GM12878 (cell line): ENCODE measurements at regions not wholly inside any gene's neighbourhood (a gene's known extent, or its start where the extent isn't known, plus 50 kb on each side); places are given as distances from the start of the nearest gene placed in this dataset.

Experiments
- ATAC-seq: fragments of 200-7000 bp; cut with Tn5 transposase; 3 replicates; pipeline ENCODE4 v1.9.1; 2020; ENCODE audit warnings: mild to moderate bottlenecking, moderate library complexity
- BruUV-seq: library from RNA; stranded (reverse); fragments of 400-500 nt; replicated peaks from 2 replicates; lab custom pipeline; 2021; lab: Mats Ljungman, UMichigan
- CTCF ChIA-PET: fragments of 300-600 bp; sonication (Branson Sonifier 250); formaldehyde crosslinking; extraction: SDS; loops from one replicate; lab custom pipeline; 2021; ENCODE audit warnings: inconsistent platforms; lab: Yijun Ruan, JAX
- POLR2A ChIA-PET: fragments of 350-600 bp; formaldehyde crosslinking; extraction: SDS; loops from one replicate; lab custom pipeline; 2021; ENCODE audit warnings: inconsistent platforms; lab: Charles Lee
- RAD21 ChIA-PET: fragments of 300-600 bp; sonication (Branson Sonifier 250); formaldehyde crosslinking; loops from one replicate; lab custom pipeline; 2023; ENCODE audit warnings: antibody characterized with exemption; ENCODE audit not compliant: unreplicated experiment; lab: Charles Lee
- SMC1A ChIA-PET: fragments of 300-600 bp; sonication (Branson Sonifier 250); formaldehyde crosslinking; loops from one replicate; lab custom pipeline; 2023; ENCODE audit not compliant: unreplicated experiment, uncharacterized antibody; lab: Charles Lee
- DNase-seq: peaks from one replicate; pipeline ENCODE4 v3.0.0-alpha.2; 2011; ENCODE audit warnings: low read depth, low spot score
- FAIRE-seq: peaks from 3 replicates; lab custom pipeline; 2011; peaks lifted over from hg19 to GRCh38; lab: Jason Lieb, UNC
- H2AFZ ChIP-seq: 2 replicates; pipeline ENCODE4 v1.6.0; 2011; ENCODE audit warnings: low read depth, low read length, control low read depth; ENCODE audit not compliant: control insufficient read depth
- H3K27ac ChIP-seq: 2 replicates; pipeline ENCODE4 v1.5.1; 2011; ENCODE audit warnings: control low read depth; ENCODE audit not compliant: control insufficient read depth, insufficient read depth
- H3K27me3 ChIP-seq, 2 experiments: replicated peaks in 1 of 2; 2 replicates each; pipeline versions ENCODE4 v1.6.0 to v1.6.1; 2011; ENCODE audit warnings: low read length in 1 of 2; ENCODE audit not compliant: control insufficient read depth in 2 of 2, insufficient read depth in 2 of 2
- H3K36me3 ChIP-seq, 2 experiments: 2 replicates each; pipeline ENCODE4 v1.5.1; 2011; ENCODE audit warnings: low read length in 1 of 2; ENCODE audit not compliant: control insufficient read depth in 2 of 2, insufficient read depth in 2 of 2
- H3K4me1 ChIP-seq: 2 replicates; pipeline ENCODE4 v1.6.1; 2011; ENCODE audit warnings: mild to moderate bottlenecking, low read length, moderate library complexity, mixed read lengths; ENCODE audit not compliant: control insufficient read depth, insufficient read depth
- H3K4me2 ChIP-seq: 2 replicates; pipeline ENCODE4 v1.6.0; 2011; ENCODE audit warnings: control low read depth; ENCODE audit not compliant: control insufficient read depth, insufficient read depth
- H3K4me3 ChIP-seq: fragments of 200-600 bp; sonication (generic); 2 replicates; pipeline ENCODE4 v1.5.1; 2016
- H3K79me2 ChIP-seq: 2 replicates; pipeline ENCODE4 v1.6.0; 2011; ENCODE audit warnings: low read length; ENCODE audit not compliant: control insufficient read depth, insufficient read depth
- H3K9ac ChIP-seq: 2 replicates; pipeline ENCODE4 v1.8.0; 2011; ENCODE audit warnings: low read length, control low read depth, mixed read lengths; ENCODE audit not compliant: control insufficient read depth, insufficient read depth
- H3K9me3 ChIP-seq: replicated peaks from 3 replicates; pipeline ENCODE4 v1.5.1; 2011; ENCODE audit warnings: mild to moderate bottlenecking, low read length; ENCODE audit not compliant: control insufficient read depth, insufficient read depth
- H4K20me1 ChIP-seq: 2 replicates; pipeline ENCODE4 v1.6.0; 2011; ENCODE audit not compliant: control insufficient read depth, insufficient read depth
- CBFB ChIP-seq: IDR thresholded peaks from 2 replicates; pipeline ENCODE4 v1.6.1; 2016; ENCODE audit warnings: antibody characterized with exemption, low read depth
- MTA2 ChIP-seq: fragments of 450-650 bp; IDR thresholded peaks from 2 replicates; pipeline ENCODE4 v1.6.1; 2016; ENCODE audit warnings: low read depth, mild to moderate bottlenecking, moderate library complexity
- POLR2AphosphoS5 ChIP-seq: IDR thresholded peaks from 2 replicates; pipeline ENCODE4 v1.6.1; 2011; ENCODE audit warnings: mild to moderate bottlenecking, low read length, inconsistent platforms
- SREBF2 ChIP-seq: IDR thresholded peaks from 2 replicates; pipeline ENCODE4 v1.6.1; 2012; ENCODE audit warnings: mild to moderate bottlenecking, low read length
- YBX1 ChIP-seq: fragments of 450-650 bp; IDR thresholded peaks from 2 replicates; pipeline ENCODE4 v1.6.1; 2016; ENCODE audit warnings: antibody characterized with exemption
- WGBS: methylation state at CpG from one replicate; pipeline ENCODE4 v1.1.6; 2016; ENCODE audit warnings: low lambda C conversion rate; ENCODE audit not compliant: insufficient replicate concordance, insufficient coverage; ENCODE audit errors: missing lambda C conversion rate; 5-methylcytosine and 5-hydroxymethylcytosine counted together
- in situ Hi-C: fragments of 300-500 bp; cut with MboI; formaldehyde crosslinking; loops from 9 replicates; pipeline ENCODE4 v1.14.3; 2018; ENCODE audit warnings: mixed read lengths
- intact Hi-C: fragments of 100-400 bp; cut with micrococcal nuclease; formaldehyde crosslinking; loops from one replicate; pipeline ENCODE4 v1.14.2; 2022; ENCODE audit not compliant: unreplicated experiment
- TF ChIP-seq, protein P1 (sequence below): IDR thresholded peaks from 2 replicates; pipeline ENCODE4 v1.6.1; 2012; ENCODE audit warnings: low read depth, low read length, improper control_type of control experiment

DNA sequence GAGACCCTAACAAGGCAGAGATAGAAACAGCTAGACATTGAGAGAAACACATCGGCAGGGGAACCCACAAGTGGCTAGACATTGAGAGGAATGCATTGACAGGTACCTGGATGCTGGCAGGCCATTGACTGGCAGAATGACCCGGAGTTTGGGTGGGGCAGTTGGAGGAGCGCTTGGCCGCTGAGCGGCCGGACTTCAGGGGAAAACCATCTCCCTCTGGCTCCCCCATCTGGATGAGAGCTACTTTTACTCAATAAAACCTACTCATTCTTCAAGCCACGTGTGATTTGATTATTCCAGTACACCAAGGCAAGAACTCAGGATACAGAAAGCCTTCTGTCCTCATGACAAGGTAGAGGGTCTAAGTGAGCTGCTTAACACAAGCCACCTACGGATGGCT lies 473.4 kb downstream of the SLITRK5 start (continued):
- TF ChIP-seq SREBF2: no peak

DNA sequence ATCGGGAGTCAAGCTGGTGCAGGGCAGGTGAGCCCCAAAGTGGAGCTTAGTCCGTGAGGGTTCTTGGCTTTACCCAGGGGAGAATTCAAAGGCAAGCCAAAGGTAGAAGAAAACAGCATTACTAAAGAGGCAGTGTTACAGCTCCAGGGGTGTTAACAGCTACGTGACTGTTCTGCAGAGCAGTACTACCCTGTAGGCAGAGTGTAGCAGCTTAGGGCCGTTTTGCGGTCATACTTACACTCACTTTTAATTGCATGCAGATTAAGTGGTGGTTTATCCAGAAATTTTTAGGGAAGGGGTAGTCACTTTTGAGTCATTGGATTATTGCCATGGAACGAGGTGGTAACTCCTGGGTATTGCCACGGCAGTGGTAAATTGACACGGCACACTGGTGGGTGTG lies 482.2 kb downstream of the SLITRK5 start:
- 33% methylated on average over 8 of the region's 8 CpGs for WGBS
- FAIRE-seq (no peak), ATAC-seq (no peak), DNase-seq (no peak)
- in situ Hi-C loops (no loop called here), intact Hi-C loops (no loop called here)
- TF ChIP-seq POLR2AphosphoS5 (no peak), MTA2 (no peak), YBX1 (no peak), CBFB (no peak)
- TF ChIP-seq, protein P1, sequence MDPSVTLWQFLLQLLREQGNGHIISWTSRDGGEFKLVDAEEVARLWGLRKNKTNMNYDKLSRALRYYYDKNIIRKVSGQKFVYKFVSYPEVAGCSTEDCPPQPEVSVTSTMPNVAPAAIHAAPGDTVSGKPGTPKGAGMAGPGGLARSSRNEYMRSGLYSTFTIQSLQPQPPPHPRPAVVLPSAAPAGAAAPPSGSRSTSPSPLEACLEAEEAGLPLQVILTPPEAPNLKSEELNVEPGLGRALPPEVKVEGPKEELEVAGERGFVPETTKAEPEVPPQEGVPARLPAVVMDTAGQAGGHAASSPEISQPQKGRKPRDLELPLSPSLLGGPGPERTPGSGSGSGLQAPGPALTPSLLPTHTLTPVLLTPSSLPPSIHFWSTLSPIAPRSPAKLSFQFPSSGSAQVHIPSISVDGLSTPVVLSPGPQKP: no peak
- no peaks in the 10 kb centered on the region for H3K4me1 ChIP-seq
- no peaks in the 10 kb centered on the region for H3K27me3 ChIP-seq
- RAD21 ChIA-PET: no interaction called here
- POLR2A ChIA-PET: no interaction called here
- H4K20me1 ChIP-seq: no peaks in the 10 kb centered on the region
- H3K36me3 ChIP-seq: no peaks in the 10 kb centered on the region
- SMC1A ChIA-PET: interaction anchor here (1.2 to 1.5 kb wide), 2 partner anchors 8 to 13 kb away, joined by 3 to 5 read pairs; no protein-coding TSS in a partner anchor
- H2AFZ ChIP-seq: no peak overlapping the region
- no peaks in the 10 kb centered on the region for H3K9me3 ChIP-seq
- CTCF ChIA-PET: no interaction called here
- no TSS peak for BruUV-seq
- H3K4me3 ChIP-seq: no peak overlapping the region
- H3K79me2 ChIP-seq: no peaks in the 10 kb centered on the region
- no peak overlapping the region for H3K27ac ChIP-seq
- no peak overlapping the region for H3K4me2 ChIP-seq
- H3K9ac ChIP-seq: no peak overlapping the region
